Mononuclear cell (primary cell): ENCODE measurements at regions not wholly inside any gene's neighbourhood (a gene's known extent, or its start where the extent isn't known, plus 50 kb on each side); places are given as distances from the start of the nearest gene placed in this dataset.

Experiments used
- H3K27me3 ChIP-seq: 2 replicates; pipeline ENCODE4 v1.6.0; 2011; ENCODE audit warnings: low read length, control low read depth; ENCODE audit not compliant: insufficient read depth
- H3K4me1 ChIP-seq: 2 replicates; pipeline ENCODE4 v1.5.1; 2011; ENCODE audit warnings: mild to moderate bottlenecking, low read length, control low read depth; ENCODE audit not compliant: insufficient read depth
- H3K4me3 ChIP-seq: 2 replicates; pipeline ENCODE4 v1.5.1; 2011; ENCODE audit warnings: mild to moderate bottlenecking, low read length, moderate library complexity
- H3K9me3 ChIP-seq: 2 replicates; pipeline ENCODE4 v1.5.1; 2011; ENCODE audit warnings: low read depth, mild to moderate bottlenecking, control low read depth, low read length

- Histone ChIP-seq H3K27me3 (no peaks in the 10 kb centered on the region), H3K4me3 (no peak overlapping the region), H3K4me1 (no peaks in the 10 kb centered on the region)
Observed at GRCh38 chr15:97884513-97885131, 75.9 kb upstream of the ARRDC4 start.

GRCh38 chr15:97890307-97890706 is 70.2 kb upstream of the ARRDC4 start:
- no peaks in the 10 kb centered on the region for H3K4me1 ChIP-seq
- H3K27me3 ChIP-seq, result no peaks in the 10 kb centered on the region

More at GRCh38 chr15:97884513-97885131, 75.9 kb upstream of the ARRDC4 start:
- H3K9me3 ChIP-seq, result no peaks in the 10 kb centered on the region

GRCh38 chr15:97892167-97892938 is 68.2 kb upstream of the ARRDC4 start:
- H3K4me3 ChIP-seq, result no peak overlapping the region
- no peaks in the 10 kb centered on the region for H3K4me1 ChIP-seq
- H3K27me3 ChIP-seq, result no peaks in the 10 kb centered on the region
- no peaks in the 10 kb centered on the region for H3K9me3 ChIP-seq

More at GRCh38 chr15:97890307-97890706, 70.2 kb upstream of the ARRDC4 start:
- Histone ChIP-seq H3K9me3 (no peaks in the 10 kb centered on the region), H3K4me3 (no peak overlapping the region)

DNA sequence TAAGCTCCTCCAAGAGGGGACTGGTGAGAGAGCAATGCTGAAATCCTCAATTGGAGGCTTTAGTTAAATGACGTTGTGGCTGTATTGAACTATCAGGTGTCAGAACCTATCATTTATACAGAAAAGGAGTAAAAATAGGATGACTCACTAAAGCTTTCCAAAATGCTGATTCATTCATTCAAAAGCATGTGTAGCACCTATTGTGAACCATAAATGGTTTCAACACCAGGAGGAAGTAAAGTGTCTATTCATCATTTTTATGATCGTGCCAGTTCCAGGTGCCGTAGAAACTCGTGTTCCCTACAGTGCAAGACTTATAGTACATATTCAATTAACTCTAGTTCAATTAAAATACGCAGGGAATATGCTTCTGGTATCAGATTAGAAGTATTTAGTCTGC is 66.5 kb upstream of the ARRDC4 start:
- H3K4me1 ChIP-seq, result no peaks in the 10 kb centered on the region
- H3K4me3 ChIP-seq, result no peak overlapping the region
- H3K27me3 ChIP-seq, result no peaks in the 10 kb centered on the region
- no peaks in the 10 kb centered on the region for H3K9me3 ChIP-seq

GRCh38 chr15:97899981-97900380 is 60.5 kb upstream of the ARRDC4 start:
- H3K4me3 ChIP-seq, result no peak overlapping the region
- H3K9me3 ChIP-seq, result no peaks in the 10 kb centered on the region
- H3K4me1 ChIP-seq, result no peaks in the 10 kb centered on the region
- H3K27me3 ChIP-seq, result peaks cover 19% of the 10 kb centered on the region

- Histone ChIP-seq H3K9me3 (no peaks in the 10 kb centered on the region), H3K4me3 (no peak overlapping the region), H3K27me3 (peaks cover 22% of the 10 kb centered on the region), H3K4me1 (no peaks in the 10 kb centered on the region)
Observed at GRCh38 chr15:97902140-97902780, 58.2 kb upstream of the ARRDC4 start.

DNA sequence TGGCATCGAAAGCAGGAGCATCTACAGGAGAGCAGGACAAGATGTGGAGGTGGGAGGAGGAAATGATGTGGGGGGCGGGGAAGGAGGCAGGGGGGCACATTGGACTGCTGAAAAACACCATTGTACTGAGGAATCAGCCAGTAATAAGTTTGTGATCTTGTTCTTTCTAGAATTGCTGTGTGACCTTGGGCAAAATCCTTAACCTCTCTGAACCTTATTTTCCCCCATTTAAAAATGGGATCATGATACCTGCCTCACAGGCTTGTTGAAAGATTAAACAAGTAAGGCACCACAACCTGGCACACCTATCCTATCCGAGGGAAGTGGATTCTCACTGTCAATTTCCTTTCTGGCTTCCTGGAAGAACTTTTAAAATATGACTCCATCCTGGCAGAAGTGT is 56.9 kb upstream of the ARRDC4 start:
- H3K27me3 ChIP-seq, result peaks cover 22% of the 10 kb centered on the region

GRCh38 chr15:97903971-97904572 is 56.4 kb upstream of the ARRDC4 start:
- no peaks in the 10 kb centered on the region for H3K4me1 ChIP-seq
- H3K9me3 ChIP-seq, result no peaks in the 10 kb centered on the region
- peaks cover 22% of the 10 kb centered on the region for H3K27me3 ChIP-seq
- no peak overlapping the region for H3K4me3 ChIP-seq

More for the DNA sequence above, 56.9 kb upstream of the ARRDC4 start:
- no peak overlapping the region for H3K4me3 ChIP-seq
- no peaks in the 10 kb centered on the region for H3K4me1 ChIP-seq
- H3K9me3 ChIP-seq, result no peaks in the 10 kb centered on the region

DNA sequence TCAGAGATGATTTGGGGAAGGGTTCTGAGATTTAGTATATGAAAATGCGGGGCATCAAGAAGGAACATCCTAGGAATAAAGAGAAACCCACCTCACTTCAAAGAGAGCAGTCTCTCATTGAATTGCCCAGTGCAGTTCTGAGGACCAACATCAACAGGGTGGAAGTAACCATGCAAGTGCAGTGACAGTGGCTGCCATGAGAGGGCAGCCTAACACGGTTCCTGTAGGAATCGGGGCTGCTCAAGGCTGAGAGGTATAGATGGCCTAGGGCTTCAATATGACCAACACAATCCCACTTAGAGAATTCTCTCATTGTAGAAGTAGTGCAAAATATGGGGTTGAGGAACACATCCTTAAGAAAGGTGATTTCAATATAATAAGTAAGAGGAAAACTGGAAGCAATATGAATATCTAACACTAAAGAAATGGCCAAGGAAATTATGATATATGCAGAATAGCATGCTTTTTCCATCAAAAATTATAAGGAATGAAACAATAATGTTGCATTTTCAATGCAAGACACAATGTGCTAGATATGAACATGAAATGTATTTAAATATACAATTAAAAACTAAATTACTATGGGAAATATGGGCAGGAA is 51.1 kb upstream of the ARRDC4 start:
- Histone ChIP-seq H3K27me3 (peaks cover 6% of the 10 kb centered on the region), H3K4me3 (no peak overlapping the region), H3K9me3 (no peaks in the 10 kb centered on the region), H3K4me1 (no peaks in the 10 kb centered on the region)
